Liver (tissue), 3 donors: ENCODE measurements at regions not wholly inside any gene's neighbourhood (a gene's known extent, or its start where the extent isn't known, plus 50 kb on each side); places are given as distances from the start of the nearest gene placed in this dataset.

Experiments
- FOXA2 ChIP-seq: IDR thresholded peaks from 2 replicates; pipeline ENCODE4 v1.6.1; 2016; ENCODE audit warnings: antibody characterized with exemption
- GABPA ChIP-seq, 2 donors: IDR thresholded peaks in 1 of 2; conservative IDR thresholded peaks in 1 of 2; 2 replicates each; pipeline ENCODE4 v1.6.1; 2016; ENCODE audit warnings: antibody characterized with exemption in 2 of 2, mild to moderate bottlenecking in 1 of 2, moderate library complexity in 1 of 2
- JUND ChIP-seq, 2 donors: IDR thresholded peaks; 2 replicates each; pipeline ENCODE4 v1.6.1; 2016; ENCODE audit warnings: antibody characterized with exemption in 2 of 2
- NR2F2 ChIP-seq: IDR thresholded peaks from 2 replicates; pipeline ENCODE4 v1.6.1; 2016; ENCODE audit warnings: antibody characterized with exemption
- RAD21 ChIP-seq, 2 donors: IDR thresholded peaks; 2 replicates each; pipeline ENCODE4 v1.6.1; 2016; ENCODE audit warnings: antibody characterized with exemption in 2 of 2, mild to moderate bottlenecking in 2 of 2
- RXRA ChIP-seq, 2 donors: IDR thresholded peaks; 2 replicates each; pipeline ENCODE4 v1.6.1; 2017 to 2018; ENCODE audit warnings: antibody characterized with exemption in 2 of 2, mild to moderate bottlenecking in 1 of 2
- SP1 ChIP-seq: IDR thresholded peaks from 2 replicates; pipeline ENCODE4 v1.6.1; 2018; ENCODE audit warnings: antibody characterized with exemption, mild to moderate bottlenecking
- TAF1 ChIP-seq: conservative IDR thresholded peaks from 2 replicates; pipeline ENCODE4 v1.6.1; 2016; ENCODE audit warnings: antibody characterized with exemption, mild to moderate bottlenecking
- YY1 ChIP-seq: IDR thresholded peaks from 2 replicates; pipeline ENCODE4 v1.6.1; 2016; ENCODE audit warnings: antibody characterized with exemption, mild to moderate bottlenecking
- TF ChIP-seq, protein P1 (sequence below): fragments of 150-350 bp; IDR thresholded peaks from 2 replicates; pipeline ENCODE4 v1.5.1; 2017; ENCODE audit warnings: improper control_type of control experiment, low read depth, low read length; ENCODE audit not compliant: missing input control
- TF ChIP-seq, protein P2 (sequence below): IDR thresholded peaks from 2 replicates; pipeline ENCODE4 v1.6.1; 2016; ENCODE audit warnings: antibody characterized with exemption
- TF ChIP-seq, protein P3 (sequence below): IDR thresholded peaks from 2 replicates; pipeline ENCODE4 v1.6.1; 2016; ENCODE audit warnings: antibody characterized with exemption, mild to moderate bottlenecking
- donor health status: healthy.
- donor health status: healthy.

DNA sequence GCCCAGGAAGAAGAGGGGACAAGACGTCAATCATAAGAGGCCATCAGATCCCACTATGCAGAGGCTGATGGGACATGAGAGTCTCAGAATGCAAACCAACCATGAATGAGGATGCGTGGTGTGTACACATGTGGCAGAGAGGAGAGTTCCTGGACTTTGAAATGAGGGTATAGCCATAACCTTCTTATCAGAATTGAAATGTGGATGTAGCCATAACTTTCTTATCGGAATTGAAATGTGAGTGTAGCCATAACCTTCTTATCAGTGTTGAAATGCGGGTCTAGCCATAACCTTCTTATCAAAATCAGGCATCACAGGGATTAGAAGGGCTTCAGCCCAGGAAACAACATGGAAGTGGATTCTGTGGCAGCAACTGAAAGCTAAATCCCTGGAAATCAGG is 415.5 kb upstream of the FAT1 start:
- no peak for TF ChIP-seq SP1
- TF ChIP-seq RAD21 (IDR thresholded peaks at IDR 0.05) = no peak
- TF ChIP-seq, protein P1, sequence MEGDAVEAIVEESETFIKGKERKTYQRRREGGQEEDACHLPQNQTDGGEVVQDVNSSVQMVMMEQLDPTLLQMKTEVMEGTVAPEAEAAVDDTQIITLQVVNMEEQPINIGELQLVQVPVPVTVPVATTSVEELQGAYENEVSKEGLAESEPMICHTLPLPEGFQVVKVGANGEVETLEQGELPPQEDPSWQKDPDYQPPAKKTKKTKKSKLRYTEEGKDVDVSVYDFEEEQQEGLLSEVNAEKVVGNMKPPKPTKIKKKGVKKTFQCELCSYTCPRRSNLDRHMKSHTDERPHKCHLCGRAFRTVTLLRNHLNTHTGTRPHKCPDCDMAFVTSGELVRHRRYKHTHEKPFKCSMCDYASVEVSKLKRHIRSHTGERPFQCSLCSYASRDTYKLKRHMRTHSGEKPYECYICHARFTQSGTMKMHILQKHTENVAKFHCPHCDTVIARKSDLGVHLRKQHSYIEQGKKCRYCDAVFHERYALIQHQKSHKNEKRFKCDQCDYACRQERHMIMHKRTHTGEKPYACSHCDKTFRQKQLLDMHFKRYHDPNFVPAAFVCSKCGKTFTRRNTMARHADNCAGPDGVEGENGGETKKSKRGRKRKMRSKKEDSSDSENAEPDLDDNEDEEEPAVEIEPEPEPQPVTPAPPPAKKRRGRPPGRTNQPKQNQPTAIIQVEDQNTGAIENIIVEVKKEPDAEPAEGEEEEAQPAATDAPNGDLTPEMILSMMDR = no peak
- no peak for TF ChIP-seq NR2F2
- TF ChIP-seq, protein P2, sequence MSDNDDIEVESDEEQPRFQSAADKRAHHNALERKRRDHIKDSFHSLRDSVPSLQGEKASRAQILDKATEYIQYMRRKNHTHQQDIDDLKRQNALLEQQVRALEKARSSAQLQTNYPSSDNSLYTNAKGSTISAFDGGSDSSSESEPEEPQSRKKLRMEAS = no peak
- no peak for TF ChIP-seq RXRA (IDR thresholded peaks at IDR 0.05)
- no peak for TF ChIP-seq YY1
- TF ChIP-seq, protein P3, sequence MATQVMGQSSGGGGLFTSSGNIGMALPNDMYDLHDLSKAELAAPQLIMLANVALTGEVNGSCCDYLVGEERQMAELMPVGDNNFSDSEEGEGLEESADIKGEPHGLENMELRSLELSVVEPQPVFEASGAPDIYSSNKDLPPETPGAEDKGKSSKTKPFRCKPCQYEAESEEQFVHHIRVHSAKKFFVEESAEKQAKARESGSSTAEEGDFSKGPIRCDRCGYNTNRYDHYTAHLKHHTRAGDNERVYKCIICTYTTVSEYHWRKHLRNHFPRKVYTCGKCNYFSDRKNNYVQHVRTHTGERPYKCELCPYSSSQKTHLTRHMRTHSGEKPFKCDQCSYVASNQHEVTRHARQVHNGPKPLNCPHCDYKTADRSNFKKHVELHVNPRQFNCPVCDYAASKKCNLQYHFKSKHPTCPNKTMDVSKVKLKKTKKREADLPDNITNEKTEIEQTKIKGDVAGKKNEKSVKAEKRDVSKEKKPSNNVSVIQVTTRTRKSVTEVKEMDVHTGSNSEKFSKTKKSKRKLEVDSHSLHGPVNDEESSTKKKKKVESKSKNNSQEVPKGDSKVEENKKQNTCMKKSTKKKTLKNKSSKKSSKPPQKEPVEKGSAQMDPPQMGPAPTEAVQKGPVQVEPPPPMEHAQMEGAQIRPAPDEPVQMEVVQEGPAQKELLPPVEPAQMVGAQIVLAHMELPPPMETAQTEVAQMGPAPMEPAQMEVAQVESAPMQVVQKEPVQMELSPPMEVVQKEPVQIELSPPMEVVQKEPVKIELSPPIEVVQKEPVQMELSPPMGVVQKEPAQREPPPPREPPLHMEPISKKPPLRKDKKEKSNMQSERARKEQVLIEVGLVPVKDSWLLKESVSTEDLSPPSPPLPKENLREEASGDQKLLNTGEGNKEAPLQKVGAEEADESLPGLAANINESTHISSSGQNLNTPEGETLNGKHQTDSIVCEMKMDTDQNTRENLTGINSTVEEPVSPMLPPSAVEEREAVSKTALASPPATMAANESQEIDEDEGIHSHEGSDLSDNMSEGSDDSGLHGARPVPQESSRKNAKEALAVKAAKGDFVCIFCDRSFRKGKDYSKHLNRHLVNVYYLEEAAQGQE = no peak
- TF ChIP-seq GABPA (IDR thresholded peaks at IDR 0.05 in 1 of 2, conservative IDR thresholded peaks at IDR 0.05 in 1 of 2) = no peak
- no peak for TF ChIP-seq TAF1
- TF ChIP-seq FOXA2 = no peak
- no peak for TF ChIP-seq JUND (IDR thresholded peaks at IDR 0.05)
